ENCODE measurements at regions not wholly inside any gene's neighbourhood (a gene's known extent, or its start where the extent isn't known, plus 50 kb on each side); places are given as distances from the start of the nearest gene placed in this dataset.

DNA sequence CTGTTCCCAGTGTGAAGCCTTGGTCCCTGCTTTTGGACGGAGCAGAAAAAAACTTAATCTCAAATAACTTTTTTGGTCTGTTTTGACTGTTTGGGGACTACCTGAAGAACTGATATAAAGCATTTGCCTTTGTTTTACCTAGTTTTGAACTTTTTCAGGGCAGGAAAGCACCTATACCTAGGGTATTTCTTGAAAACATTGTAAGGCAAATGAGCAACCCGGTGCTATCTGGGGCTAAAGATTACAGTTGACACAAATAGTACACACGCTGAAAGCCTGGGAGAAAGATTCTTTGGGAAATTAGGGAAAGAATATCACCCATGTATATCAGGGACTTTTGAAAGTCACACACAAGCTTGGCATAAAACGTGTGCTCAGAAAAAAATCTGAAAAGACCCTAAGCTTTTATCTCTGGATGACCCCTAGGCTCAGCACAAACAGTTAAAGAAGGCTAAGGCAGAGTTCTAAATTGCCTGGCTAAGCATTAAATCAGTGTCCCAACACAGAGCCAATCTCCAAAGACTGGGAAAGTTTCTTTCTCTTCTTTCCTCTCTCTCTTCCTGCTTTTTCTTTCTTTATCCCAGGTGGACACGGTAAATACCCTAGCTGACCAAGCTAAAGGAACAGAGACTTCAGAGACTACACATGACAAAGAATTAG, 389.8 kb downstream of the SH2D4B start:
- H3K79me2 ChIP-seq (ENCODE audit: low read depth): no peaks in the 10 kb centered on the region
- no peak overlapping the region for H3K4me3 ChIP-seq
- H3F3A ChIP-seq (ENCODE audit: insufficient read depth, low read depth): no peaks in the 10 kb centered on the region
- no peak overlapping the region for H3K4me2 ChIP-seq
- intact Hi-C loops (cut with micrococcal nuclease; ENCODE audit: unreplicated experiment): loop anchor here (10.0 kb wide), 1 partner anchor 393 kb away; the partner anchor contains the start of gene SH2D4B
- no peaks in the 10 kb centered on the region for H3K9me3 ChIP-seq (ENCODE audit: insufficient read depth, low read depth)
- CTCF ChIA-PET: no interaction called here
- H3K27ac ChIP-seq: no peak overlapping the region
- no peaks in the 10 kb centered on the region for H3K4me1 ChIP-seq (replicated peaks; ENCODE audit: insufficient read depth)
- no TSS peak for BruUV-seq (replicated peaks)
- TF ChIP-seq, protein P1, sequence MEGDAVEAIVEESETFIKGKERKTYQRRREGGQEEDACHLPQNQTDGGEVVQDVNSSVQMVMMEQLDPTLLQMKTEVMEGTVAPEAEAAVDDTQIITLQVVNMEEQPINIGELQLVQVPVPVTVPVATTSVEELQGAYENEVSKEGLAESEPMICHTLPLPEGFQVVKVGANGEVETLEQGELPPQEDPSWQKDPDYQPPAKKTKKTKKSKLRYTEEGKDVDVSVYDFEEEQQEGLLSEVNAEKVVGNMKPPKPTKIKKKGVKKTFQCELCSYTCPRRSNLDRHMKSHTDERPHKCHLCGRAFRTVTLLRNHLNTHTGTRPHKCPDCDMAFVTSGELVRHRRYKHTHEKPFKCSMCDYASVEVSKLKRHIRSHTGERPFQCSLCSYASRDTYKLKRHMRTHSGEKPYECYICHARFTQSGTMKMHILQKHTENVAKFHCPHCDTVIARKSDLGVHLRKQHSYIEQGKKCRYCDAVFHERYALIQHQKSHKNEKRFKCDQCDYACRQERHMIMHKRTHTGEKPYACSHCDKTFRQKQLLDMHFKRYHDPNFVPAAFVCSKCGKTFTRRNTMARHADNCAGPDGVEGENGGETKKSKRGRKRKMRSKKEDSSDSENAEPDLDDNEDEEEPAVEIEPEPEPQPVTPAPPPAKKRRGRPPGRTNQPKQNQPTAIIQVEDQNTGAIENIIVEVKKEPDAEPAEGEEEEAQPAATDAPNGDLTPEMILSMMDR (conservative IDR thresholded peaks at IDR 0.05): no peak
- TF ChIP-seq EZH2 (IDR thresholded peaks at IDR 0.05; ENCODE audit: low read depth): no peak
- no peaks in the 10 kb centered on the region for H3K27me3 ChIP-seq (ENCODE audit: insufficient read depth, low read depth)
- no peaks in the 10 kb centered on the region for H3K36me3 ChIP-seq (ENCODE audit: low read depth)
- DNase-seq: no peak
- POLR2A ChIA-PET (ENCODE audit: unreplicated experiment): no interaction called here
- H4K20me1 ChIP-seq (ENCODE audit: insufficient read depth): no peaks in the 10 kb centered on the region
- H2AFZ ChIP-seq: no peak overlapping the region
- H3K9me2 ChIP-seq (ENCODE audit: insufficient read depth): no peaks in the 10 kb centered on the region

- no peak overlapping the region for H3K27ac ChIP-seq
- CTCF ChIA-PET: no interaction called here
- POLR2A ChIA-PET (ENCODE audit: unreplicated experiment): no interaction called here
- no peaks in the 10 kb centered on the region for H4K20me1 ChIP-seq (ENCODE audit: insufficient read depth)
- no peaks in the 10 kb centered on the region for H3K9me3 ChIP-seq (ENCODE audit: insufficient read depth, low read depth)
- no peaks in the 10 kb centered on the region for H3K4me1 ChIP-seq (replicated peaks; ENCODE audit: insufficient read depth)
- intact Hi-C loops (cut with micrococcal nuclease; ENCODE audit: unreplicated experiment): no loop called here
- H3K36me3 ChIP-seq (ENCODE audit: low read depth): no peaks in the 10 kb centered on the region
- H3K4me2 ChIP-seq: no peak overlapping the region
- BruUV-seq (replicated peaks): no TSS peak
- no peak for DNase-seq
- peaks cover 18% of the 10 kb centered on the region for H3K27me3 ChIP-seq (ENCODE audit: insufficient read depth, low read depth)
- no peaks in the 10 kb centered on the region for H3K9me2 ChIP-seq (ENCODE audit: insufficient read depth)
- H3K79me2 ChIP-seq (ENCODE audit: low read depth): no peaks in the 10 kb centered on the region
- no peak overlapping the region for H2AFZ ChIP-seq
- TF ChIP-seq EZH2 (IDR thresholded peaks at IDR 0.05; ENCODE audit: low read depth): no peak
- TF ChIP-seq, protein P1 (conservative IDR thresholded peaks at IDR 0.05): no peak
- no peak overlapping the region for H3K4me3 ChIP-seq
- no peaks in the 10 kb centered on the region for H3F3A ChIP-seq (ENCODE audit: insufficient read depth, low read depth)
Measured at GRCh38 chr10:80938903-80939302, 401.2 kb downstream of the SH2D4B start.

DNA sequence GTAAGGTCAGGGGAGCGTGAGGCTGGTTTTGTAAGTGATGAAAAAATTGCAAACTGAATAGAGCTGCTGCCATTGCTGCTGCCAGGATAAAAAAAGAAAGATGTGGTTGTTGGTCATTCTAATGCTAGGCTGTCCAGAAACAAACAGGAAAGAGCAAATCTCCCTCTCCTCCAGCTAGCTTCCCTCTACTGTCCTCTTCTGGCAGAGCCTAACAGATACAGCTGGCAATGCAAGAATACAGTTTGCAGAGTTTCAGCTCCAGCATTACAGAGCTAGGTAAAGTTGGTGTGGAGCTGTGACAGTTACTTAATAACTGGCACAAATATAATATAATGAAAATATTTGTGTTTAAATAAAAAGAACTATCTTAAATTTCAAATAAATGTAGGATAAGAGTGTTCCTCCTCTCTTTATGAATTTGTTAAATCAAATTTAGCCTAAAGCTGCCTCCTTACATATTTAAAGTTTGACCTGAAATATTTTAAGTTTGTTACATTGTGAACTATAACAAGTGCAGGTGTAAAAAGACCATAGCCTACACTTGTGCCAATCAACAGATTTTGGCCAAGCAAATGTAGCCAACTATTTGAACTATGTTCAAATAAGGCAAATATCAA, 407.7 kb downstream of the SH2D4B start:
- ChIA-PET CTCF (no interaction called here), POLR2A (ENCODE audit: unreplicated experiment) (no interaction called here)
- no peak for TF ChIP-seq EZH2 (IDR thresholded peaks at IDR 0.05; ENCODE audit: low read depth)
- TF ChIP-seq, protein P1 (conservative IDR thresholded peaks at IDR 0.05): peak; percentile 42; the same call in 1 of the 2 replicates
- H3K4me1 ChIP-seq (replicated peaks; ENCODE audit: insufficient read depth): no peaks in the 10 kb centered on the region
- no peaks in the 10 kb centered on the region for H3K79me2 ChIP-seq (ENCODE audit: low read depth)
- no TSS peak for BruUV-seq (replicated peaks)
- H3F3A ChIP-seq (ENCODE audit: insufficient read depth, low read depth): no peaks in the 10 kb centered on the region
- no peak overlapping the region for H3K4me3 ChIP-seq
- H3K9me2 ChIP-seq (ENCODE audit: insufficient read depth): no peaks in the 10 kb centered on the region
- no peak for DNase-seq
- H3K27ac ChIP-seq: no peak overlapping the region
- no peak overlapping the region for H2AFZ ChIP-seq
- H3K27me3 ChIP-seq (ENCODE audit: insufficient read depth, low read depth): peaks cover 9% of the 10 kb centered on the region; the same call in 1 of the 2 replicates
- H3K9me3 ChIP-seq (ENCODE audit: insufficient read depth, low read depth): no peaks in the 10 kb centered on the region
- no peaks in the 10 kb centered on the region for H3K36me3 ChIP-seq (ENCODE audit: low read depth)
- no peak overlapping the region for H3K4me2 ChIP-seq
- no peaks in the 10 kb centered on the region for H4K20me1 ChIP-seq (ENCODE audit: insufficient read depth)
- intact Hi-C loops (cut with micrococcal nuclease; ENCODE audit: unreplicated experiment): no loop called here
